ENCODE measurements at regions not wholly inside any gene's neighbourhood (a gene's known extent, or its start where the extent isn't known, plus 50 kb on each side); places are given as distances from the start of the nearest gene placed in this dataset.
"Not testable (repeated sequence)": the region's sequence is repeated elsewhere in the genome, so short reads cannot be mapped to it uniquely, and the experiment has no call there.

DNA sequence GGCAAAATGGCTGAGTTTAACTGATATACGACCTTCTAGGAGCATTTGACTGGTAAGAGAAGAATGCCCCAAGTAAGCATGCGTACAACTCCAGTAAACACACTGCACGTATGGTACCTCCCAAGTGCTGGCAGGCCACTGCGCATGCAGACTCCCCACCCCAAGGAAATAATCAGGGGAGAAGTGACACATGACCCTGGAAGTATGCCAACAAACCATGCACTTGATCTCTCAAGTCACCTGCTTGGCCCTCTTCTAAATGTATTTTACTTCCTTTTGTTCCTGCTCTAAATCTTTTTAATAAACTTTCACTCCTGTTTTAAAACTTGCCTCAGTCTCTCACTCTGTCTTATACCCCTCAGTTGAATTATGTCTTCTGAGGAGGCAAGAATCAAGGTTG lies 129.8 kb upstream of the COL5A2 start:
- POLR2A ChIA-PET = no interaction called here
- DNase-seq (ENCODE audit: low read depth, low spot score) = no peak
- CTCF ChIA-PET = no interaction called here

DNA sequence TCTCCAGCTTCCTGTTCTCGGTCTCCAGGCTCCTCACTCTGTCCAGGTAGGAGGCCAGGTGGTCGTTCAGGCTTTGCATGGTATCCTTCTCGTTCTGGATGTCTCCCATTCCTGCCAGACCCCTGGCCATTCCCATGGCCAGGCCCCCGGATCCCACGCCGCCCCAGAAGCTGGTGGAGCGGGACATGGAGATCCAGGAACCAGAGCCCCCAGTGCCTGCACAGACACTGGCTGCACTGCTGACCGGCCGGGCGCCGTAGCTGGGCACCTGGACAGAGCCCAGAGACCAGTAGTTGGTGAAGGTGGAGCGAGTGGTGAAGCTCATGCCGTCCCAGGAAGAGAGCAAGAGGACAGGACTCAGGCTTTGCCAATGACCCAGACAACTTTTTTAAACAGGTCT lies 129.1 kb upstream of the WDR75 start:
- DNase-seq (ENCODE audit: low read depth, low spot score) = no peak
- H3K4me3 ChIP-seq (ENCODE audit: low read depth, low read length) = no peak overlapping the region
- no peak for TF ChIP-seq CTCF (IDR thresholded peaks at IDR 0.05; ENCODE audit: insufficient read depth, low read length, missing control alignments)
- CTCF ChIA-PET = no interaction called here
- POLR2A ChIA-PET = no interaction called here

More for the DNA sequence above, 129.8 kb upstream of the COL5A2 start:
- no peak overlapping the region for H3K4me3 ChIP-seq (ENCODE audit: low read depth, low read length)
- TF ChIP-seq CTCF (IDR thresholded peaks at IDR 0.05; ENCODE audit: insufficient read depth, low read length, missing control alignments) = no peak

DNA sequence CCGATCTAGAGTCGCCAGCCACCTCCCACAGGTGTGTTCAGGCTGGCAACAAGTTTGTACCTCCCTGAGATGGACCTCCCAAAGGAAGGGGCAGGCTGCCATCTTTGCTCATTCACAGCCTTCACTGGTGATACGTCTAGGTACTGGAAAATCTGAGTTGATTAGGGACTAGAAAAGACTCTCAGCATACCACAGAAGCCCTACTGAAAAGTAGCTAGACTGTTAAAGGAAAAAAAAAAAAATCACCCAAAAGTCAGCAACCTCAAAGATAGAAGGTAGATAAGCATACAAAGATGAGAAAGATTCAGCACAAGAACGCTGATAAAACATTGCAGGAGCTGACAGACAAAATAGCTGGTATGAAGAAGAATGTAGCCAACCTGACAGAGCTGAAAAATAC lies 128.6 kb upstream of the WDR75 start:
- no peak for TF ChIP-seq CTCF (IDR thresholded peaks at IDR 0.05; ENCODE audit: insufficient read depth, low read length, missing control alignments)
- DNase-seq (ENCODE audit: low read depth, low spot score) = no peak
- H3K4me3 ChIP-seq (ENCODE audit: low read depth, low read length) = no peak overlapping the region
- ChIA-PET CTCF (interaction anchor here (1.0 kb wide), 1 partner anchor 218 kb away, joined by 3 read pairs; no protein-coding TSS in a partner anchor), POLR2A (no interaction called here)

- no peak for TF ChIP-seq CTCF (IDR thresholded peaks at IDR 0.05; ENCODE audit: insufficient read depth, low read length, missing control alignments)
- POLR2A ChIA-PET = no interaction called here
- CTCF ChIA-PET = interaction anchor here (0.6 to 1.4 kb wide), 3 partner anchors 10 to 225 kb away, joined by 3 to 4 read pairs (median 3); no protein-coding TSS in a partner anchor
- no peak overlapping the region for H3K4me3 ChIP-seq (ENCODE audit: low read depth, low read length)
- DNase-seq (ENCODE audit: low read depth, low spot score) = no peak
These were observed 122.5 kb upstream of the WDR75 start for GRCh38 chr2:189318761-189319160.

DNA sequence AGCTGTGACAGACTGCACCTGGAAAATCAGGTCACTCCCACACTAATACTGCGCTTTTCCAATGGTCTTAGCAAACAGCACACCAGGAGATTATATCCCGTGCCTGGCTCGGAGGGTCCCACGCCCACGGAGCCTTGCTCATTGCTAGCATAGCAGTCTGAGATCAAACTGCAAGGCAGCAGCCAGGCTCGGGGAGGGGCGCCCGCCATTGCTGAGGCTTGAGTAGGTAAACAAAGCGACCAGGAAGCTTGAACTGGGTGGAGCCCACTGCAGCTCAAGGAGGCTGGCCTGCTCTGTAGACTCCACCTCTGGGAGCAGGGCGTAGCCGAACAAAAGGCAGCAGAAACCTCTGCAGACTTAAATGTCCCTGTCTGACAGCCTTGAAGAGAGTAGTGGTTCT lies 121.8 kb upstream of the WDR75 start:
- CTCF ChIA-PET = interaction anchor here (1.4 kb wide), 1 partner anchor 9 kb away, joined by 4 read pairs; no protein-coding TSS in a partner anchor
- DNase-seq (ENCODE audit: low read depth, low spot score); H3K4me3 ChIP-seq (ENCODE audit: low read depth, low read length); POLR2A ChIA-PET: not testable (repeated sequence)

DNA sequence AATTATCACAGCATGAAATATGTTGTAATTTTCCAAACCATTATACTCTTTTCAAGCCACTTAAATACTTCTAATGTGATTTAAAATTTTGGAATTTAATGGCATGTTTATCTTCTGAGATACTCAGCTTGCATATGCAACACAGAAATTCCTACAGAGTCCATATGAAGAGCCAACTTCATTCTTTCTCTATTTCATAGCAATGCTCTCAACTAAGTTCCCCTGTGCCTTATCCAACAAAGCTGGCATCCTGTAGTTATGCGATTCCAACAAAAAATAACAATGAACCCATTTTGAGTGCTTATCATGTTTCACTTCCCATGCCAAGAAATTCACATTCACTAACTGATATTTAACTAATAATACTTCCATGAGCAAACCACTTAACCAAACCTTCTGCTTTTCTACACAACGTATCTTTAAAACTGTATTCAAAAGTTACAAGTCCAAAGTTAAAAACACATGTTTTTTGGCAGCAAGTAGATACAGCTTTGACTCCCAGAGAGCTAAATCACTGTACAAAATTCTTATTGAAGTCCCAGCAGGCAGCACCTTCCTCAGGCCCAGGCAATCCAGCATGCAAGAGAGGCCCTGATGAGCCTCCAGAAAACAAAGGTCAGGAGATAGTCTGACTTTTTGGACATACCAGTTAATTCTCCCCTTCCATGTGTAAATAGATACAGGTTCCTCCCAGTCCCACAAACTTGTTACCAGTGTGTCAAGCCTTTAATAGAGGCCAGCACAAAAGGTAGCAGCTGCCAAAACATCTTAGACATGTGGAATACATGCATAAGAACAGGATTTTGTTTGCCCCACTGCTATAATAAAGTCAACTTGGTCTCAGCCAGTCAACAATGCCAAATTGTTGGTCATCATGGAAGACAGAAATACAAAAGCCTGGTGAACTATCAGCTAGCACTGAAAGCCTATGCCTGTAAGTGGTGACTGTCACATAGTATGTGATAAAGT lies 113.1 kb upstream of the WDR75 start:
- peak; percentile 78 for DNase-seq (ENCODE audit: low read depth, low spot score)
- CTCF ChIA-PET = interaction anchor here (0.6 to 1.8 kb wide), 3 partner anchors 9 to 136 kb away, joined by 3 to 4 read pairs (median 4); no protein-coding TSS in a partner anchor
- POLR2A ChIA-PET = interaction anchor here (0.6 to 0.9 kb wide), 2 partner anchors 30 to 42 kb away, joined by 3 to 4 read pairs; no protein-coding TSS in a partner anchor

More for the DNA sequence above, 113.1 kb upstream of the WDR75 start:
- no peak overlapping the region for H3K4me3 ChIP-seq (ENCODE audit: low read depth, low read length)
- TF ChIP-seq CTCF (IDR thresholded peaks at IDR 0.05; ENCODE audit: insufficient read depth, low read length, missing control alignments) = no peak

Measured in AG04449 (cell line).